Esophagus muscularis mucosa (tissue), 3 donors: ENCODE measurements at regions not wholly inside any gene's neighbourhood (a gene's known extent, or its start where the extent isn't known, plus 50 kb on each side); places are given as distances from the start of the nearest gene placed in this dataset.

Experiments
- EP300 ChIP-seq: sonication (generic); formaldehyde crosslinking; IDR thresholded peaks from one replicate; pipeline ENCODE4 v1.6.1; 2017; ENCODE audit warnings: antibody characterized with exemption
- TF ChIP-seq, protein P1 (sequence below), 3 experiments: fragments of 200-600 bp in 2 of 3; fragments of 450-650 bp in 1 of 3; sonication (generic) in 2 of 3; IDR thresholded peaks; one replicate each; pipeline ENCODE4 v1.5.1; 2017 to 2019; ENCODE audit warnings: antibody characterized with exemption in 3 of 3, mild to moderate bottlenecking in 2 of 3, moderate library complexity in 1 of 3

DNA sequence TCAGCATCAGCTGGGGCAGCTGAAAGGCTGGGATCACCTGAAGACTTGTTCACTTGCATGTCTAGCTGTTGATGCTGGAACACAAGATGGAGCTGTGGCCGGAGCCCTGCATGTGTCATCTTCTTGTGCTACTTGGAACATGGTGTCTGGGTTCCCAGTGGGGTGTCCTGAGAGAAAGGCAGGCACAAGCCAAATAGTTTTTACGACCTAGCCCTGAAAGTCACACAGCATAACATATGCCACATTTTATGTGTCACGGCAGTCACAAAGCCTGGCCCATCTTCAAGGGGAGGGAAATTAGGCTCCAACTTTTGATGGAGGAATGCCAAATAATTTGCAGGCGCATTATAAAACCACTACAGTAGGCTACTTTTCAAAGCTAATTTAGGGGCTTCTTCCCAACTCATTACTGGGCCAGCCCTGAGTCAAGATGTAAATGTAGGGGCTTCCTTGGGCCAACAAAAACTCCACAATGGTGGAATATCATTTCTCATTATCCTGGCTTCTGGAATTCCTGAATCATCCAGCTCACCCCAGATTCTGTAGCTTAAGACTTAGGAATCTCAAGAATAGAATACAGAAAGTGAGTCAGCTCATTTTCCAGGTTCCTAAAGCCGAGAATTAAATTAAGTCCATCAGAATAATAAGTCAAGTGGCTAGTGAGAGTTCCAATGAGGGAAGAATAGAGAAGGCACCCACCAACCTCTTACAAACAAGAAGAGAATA is 543.0 kb downstream of the TNS1 start:
- TF ChIP-seq, protein P1, sequence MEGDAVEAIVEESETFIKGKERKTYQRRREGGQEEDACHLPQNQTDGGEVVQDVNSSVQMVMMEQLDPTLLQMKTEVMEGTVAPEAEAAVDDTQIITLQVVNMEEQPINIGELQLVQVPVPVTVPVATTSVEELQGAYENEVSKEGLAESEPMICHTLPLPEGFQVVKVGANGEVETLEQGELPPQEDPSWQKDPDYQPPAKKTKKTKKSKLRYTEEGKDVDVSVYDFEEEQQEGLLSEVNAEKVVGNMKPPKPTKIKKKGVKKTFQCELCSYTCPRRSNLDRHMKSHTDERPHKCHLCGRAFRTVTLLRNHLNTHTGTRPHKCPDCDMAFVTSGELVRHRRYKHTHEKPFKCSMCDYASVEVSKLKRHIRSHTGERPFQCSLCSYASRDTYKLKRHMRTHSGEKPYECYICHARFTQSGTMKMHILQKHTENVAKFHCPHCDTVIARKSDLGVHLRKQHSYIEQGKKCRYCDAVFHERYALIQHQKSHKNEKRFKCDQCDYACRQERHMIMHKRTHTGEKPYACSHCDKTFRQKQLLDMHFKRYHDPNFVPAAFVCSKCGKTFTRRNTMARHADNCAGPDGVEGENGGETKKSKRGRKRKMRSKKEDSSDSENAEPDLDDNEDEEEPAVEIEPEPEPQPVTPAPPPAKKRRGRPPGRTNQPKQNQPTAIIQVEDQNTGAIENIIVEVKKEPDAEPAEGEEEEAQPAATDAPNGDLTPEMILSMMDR (IDR thresholded peaks at IDR 0.05), result no peak
- TF ChIP-seq EP300, result no peak
